ENCODE measurements at regions not wholly inside any gene's neighbourhood (a gene's known extent, or its start where the extent isn't known, plus 50 kb on each side); places are given as distances from the start of the nearest gene placed in this dataset.

- Mint-ChIP-seq H3K36me3 (no peaks in the 10 kb centered on the region), H3K4me1 (no peaks in the 10 kb centered on the region), H3K4me3 (no peak overlapping the region), H3K27ac (no peak overlapping the region), H3K27me3 (peaks cover 0 to 7% (median 0%) of the 10 kb centered on the region in 5 donors), H3K9me3 (peaks cover 0 to 6% (median 0%) of the 10 kb centered on the region in 11 donors)
- ATAC-seq = no peak
- Histone ChIP-seq H3K27me3 (ENCODE audit: control insufficient read depth in 2 of 2, insufficient read depth in 2 of 2, low read length in 2 of 2) (no peaks in the 10 kb centered on the region), H3K36me3 (ENCODE audit: control insufficient read depth in 2 of 3, insufficient read depth in 3 of 3, low read length in 3 of 3) (no peaks in the 10 kb centered on the region), H3K4me3 (ENCODE audit: low read length) (no peak overlapping the region), H3K4me1 (ENCODE audit: control insufficient read depth in 2 of 2, insufficient read depth in 2 of 2, low read length in 2 of 2) (no peaks in the 10 kb centered on the region), H3K27ac (ENCODE audit: low read depth, low read length) (no peak overlapping the region), H3K9me3 (ENCODE audit: control insufficient read depth in 2 of 3, low read length in 3 of 3) (no peaks in the 10 kb centered on the region)
- POLR2A ChIA-PET = no interaction called here
- intact Hi-C loops (cut with micrococcal nuclease) = no loop called here
- CTCF ChIA-PET = no interaction called here
- DNase-seq = no peak
Measured at GRCh38 chr20:40046703-40047102, 642.3 kb downstream of the MAFB start.

GRCh38 chr20:40037511-40037910, 651.5 kb downstream of the MAFB start:
- Mint-ChIP-seq H3K4me3 (no peak overlapping the region), H3K4me1 (no peaks in the 10 kb centered on the region), H3K36me3 (no peaks in the 10 kb centered on the region), H3K27me3 (peaks cover 0 to 8% (median 4%) of the 10 kb centered on the region in 5 donors), H3K9me3 (peaks cover 0 to 5% (median 0%) of the 10 kb centered on the region in 11 donors), H3K27ac (no peak overlapping the region)
- no peaks in the 10 kb centered on the region for H3K4me1 ChIP-seq (ENCODE audit: control insufficient read depth in 2 of 2, insufficient read depth in 2 of 2, low read length in 2 of 2)
- H3K4me3 ChIP-seq (ENCODE audit: low read length) = no peak overlapping the region
- DNase-seq (no peak), ATAC-seq (no peak)
- ChIA-PET CTCF (interaction anchor here (0.6 kb wide), 1 partner anchor 96 kb away, joined by 3 read pairs; no protein-coding TSS in a partner anchor), POLR2A (no interaction called here)
- H3K27ac ChIP-seq (ENCODE audit: low read depth, low read length) = no peak overlapping the region
- H3K27me3 ChIP-seq (ENCODE audit: control insufficient read depth in 2 of 2, insufficient read depth in 2 of 2, low read length in 2 of 2) = no peaks in the 10 kb centered on the region
- H3K36me3 ChIP-seq (ENCODE audit: control insufficient read depth in 2 of 3, insufficient read depth in 3 of 3, low read length in 3 of 3) = no peaks in the 10 kb centered on the region
- intact Hi-C loops (cut with micrococcal nuclease) = no loop called here
- no peaks in the 10 kb centered on the region for H3K9me3 ChIP-seq (ENCODE audit: control insufficient read depth in 2 of 3, low read length in 3 of 3)

GRCh38 chr20:40029589-40029988, 659.4 kb downstream of the MAFB start:
- Histone ChIP-seq H3K27ac (ENCODE audit: low read depth, low read length) (no peak overlapping the region), H3K4me3 (ENCODE audit: low read length) (no peak overlapping the region), H3K27me3 (ENCODE audit: control insufficient read depth in 2 of 2, insufficient read depth in 2 of 2, low read length in 2 of 2) (no peaks in the 10 kb centered on the region), H3K9me3 (ENCODE audit: control insufficient read depth in 2 of 3, low read length in 3 of 3) (no peaks in the 10 kb centered on the region), H3K4me1 (ENCODE audit: control insufficient read depth in 2 of 2, insufficient read depth in 2 of 2, low read length in 2 of 2) (no peaks in the 10 kb centered on the region), H3K36me3 (ENCODE audit: control insufficient read depth in 2 of 3, insufficient read depth in 3 of 3, low read length in 3 of 3) (no peaks in the 10 kb centered on the region)
- Mint-ChIP-seq H3K4me1 (no peaks in the 10 kb centered on the region), H3K4me3 (no peak overlapping the region), H3K36me3 (no peaks in the 10 kb centered on the region), H3K27ac (no peak overlapping the region), H3K27me3 (peaks cover 0 to 24% (median 5%) of the 10 kb centered on the region in 5 donors), H3K9me3 (peaks cover 0 to 9% (median 0%) of the 10 kb centered on the region in 11 donors)
- ATAC-seq (no peak), DNase-seq (no peak)
- ChIA-PET CTCF (no interaction called here), POLR2A (no interaction called here)
- intact Hi-C loops (cut with micrococcal nuclease) = no loop called here

GRCh38 chr20:40019510-40019909, 669.5 kb downstream of the MAFB start:
- intact Hi-C loops (cut with micrococcal nuclease) = no loop called here

GRCh38 chr20:40017765-40018164, 671.3 kb downstream of the MAFB start:
- peaks cover 0 to 5% (median 0%) of the 10 kb centered on the region in 5 donors for H3K27me3 Mint-ChIP-seq
- DNase-seq (no peak), ATAC-seq (no peak)
- no peaks in the 10 kb centered on the region for H3K4me1 Mint-ChIP-seq
- Histone ChIP-seq H3K27me3 (ENCODE audit: control insufficient read depth in 2 of 2, insufficient read depth in 2 of 2, low read length in 2 of 2) (no peaks in the 10 kb centered on the region), H3K36me3 (ENCODE audit: control insufficient read depth in 2 of 3, insufficient read depth in 3 of 3, low read length in 3 of 3) (no peaks in the 10 kb centered on the region), H3K4me3 (ENCODE audit: low read length) (no peak overlapping the region), H3K4me1 (ENCODE audit: control insufficient read depth in 2 of 2, insufficient read depth in 2 of 2, low read length in 2 of 2) (no peaks in the 10 kb centered on the region), H3K27ac (ENCODE audit: low read depth, low read length) (no peak overlapping the region), H3K9me3 (ENCODE audit: control insufficient read depth in 2 of 3, low read length in 3 of 3) (no peaks in the 10 kb centered on the region)
- no peak overlapping the region for H3K4me3 Mint-ChIP-seq
- H3K27ac Mint-ChIP-seq = no peak overlapping the region
- intact Hi-C loops (cut with micrococcal nuclease) = no loop called here
- ChIA-PET CTCF (no interaction called here), POLR2A (no interaction called here)
- H3K9me3 Mint-ChIP-seq = peaks cover 0 to 5% (median 1%) of the 10 kb centered on the region in 11 donors
- H3K36me3 Mint-ChIP-seq = no peaks in the 10 kb centered on the region

More at GRCh38 chr20:40019510-40019909, 669.5 kb downstream of the MAFB start:
- no peak for ATAC-seq
- Mint-ChIP-seq H3K4me1 (no peaks in the 10 kb centered on the region), H3K36me3 (no peaks in the 10 kb centered on the region), H3K27ac (no peak overlapping the region), H3K4me3 (no peak overlapping the region), H3K27me3 (peaks cover 0 to 5% (median 0%) of the 10 kb centered on the region in 5 donors), H3K9me3 (peaks cover 0 to 4% (median 0%) of the 10 kb centered on the region in 11 donors)
- POLR2A ChIA-PET = no interaction called here
- H3K36me3 ChIP-seq (ENCODE audit: control insufficient read depth in 2 of 3, insufficient read depth in 3 of 3, low read length in 3 of 3) = no peaks in the 10 kb centered on the region
- H3K9me3 ChIP-seq (ENCODE audit: control insufficient read depth in 2 of 3, low read length in 3 of 3) = no peaks in the 10 kb centered on the region
- no peak overlapping the region for H3K27ac ChIP-seq (ENCODE audit: low read depth, low read length)
- DNase-seq = no peak
- no peaks in the 10 kb centered on the region for H3K4me1 ChIP-seq (ENCODE audit: control insufficient read depth in 2 of 2, insufficient read depth in 2 of 2, low read length in 2 of 2)
- no peak overlapping the region for H3K4me3 ChIP-seq (ENCODE audit: low read length)
- CTCF ChIA-PET = no interaction called here
- H3K27me3 ChIP-seq (ENCODE audit: control insufficient read depth in 2 of 2, insufficient read depth in 2 of 2, low read length in 2 of 2) = no peaks in the 10 kb centered on the region

GRCh38 chr20:40016890-40017289, 672.1 kb downstream of the MAFB start:
- H3K4me3 Mint-ChIP-seq = no peak overlapping the region
- ChIA-PET POLR2A (no interaction called here), CTCF (no interaction called here)
- H3K4me3 ChIP-seq (ENCODE audit: low read length) = no peak overlapping the region
- DNase-seq (no peak), ATAC-seq (no peak)
- H3K27ac ChIP-seq (ENCODE audit: low read depth, low read length) = no peak overlapping the region
- no peaks in the 10 kb centered on the region for H3K36me3 ChIP-seq (ENCODE audit: control insufficient read depth in 2 of 3, insufficient read depth in 3 of 3, low read length in 3 of 3)
- no peak overlapping the region for H3K27ac Mint-ChIP-seq
- H3K4me1 Mint-ChIP-seq = no peaks in the 10 kb centered on the region
- H3K4me1 ChIP-seq (ENCODE audit: control insufficient read depth in 2 of 2, insufficient read depth in 2 of 2, low read length in 2 of 2) = no peaks in the 10 kb centered on the region
- no peaks in the 10 kb centered on the region for H3K9me3 ChIP-seq (ENCODE audit: control insufficient read depth in 2 of 3, low read length in 3 of 3)
- peaks cover 0 to 7% (median 0%) of the 10 kb centered on the region in 5 donors for H3K27me3 Mint-ChIP-seq
- H3K36me3 Mint-ChIP-seq = no peaks in the 10 kb centered on the region
- H3K27me3 ChIP-seq (ENCODE audit: control insufficient read depth in 2 of 2, insufficient read depth in 2 of 2, low read length in 2 of 2) = no peaks in the 10 kb centered on the region
- H3K9me3 Mint-ChIP-seq = peaks cover 0 to 10% (median 3%) of the 10 kb centered on the region in 11 donors
- intact Hi-C loops (cut with micrococcal nuclease) = no loop called here

- Histone ChIP-seq H3K9me3 (ENCODE audit: control insufficient read depth in 2 of 3, low read length in 3 of 3) (no peaks in the 10 kb centered on the region), H3K4me3 (ENCODE audit: low read length) (no peak overlapping the region), H3K36me3 (ENCODE audit: control insufficient read depth in 2 of 3, insufficient read depth in 3 of 3, low read length in 3 of 3) (no peaks in the 10 kb centered on the region), H3K4me1 (ENCODE audit: control insufficient read depth in 2 of 2, insufficient read depth in 2 of 2, low read length in 2 of 2) (no peaks in the 10 kb centered on the region), H3K27me3 (ENCODE audit: control insufficient read depth in 2 of 2, insufficient read depth in 2 of 2, low read length in 2 of 2) (no peaks in the 10 kb centered on the region), H3K27ac (ENCODE audit: low read depth, low read length) (no peak overlapping the region)
- intact Hi-C loops (cut with micrococcal nuclease) = no loop called here
- Mint-ChIP-seq H3K4me3 (no peak overlapping the region), H3K4me1 (no peaks in the 10 kb centered on the region), H3K27ac (no peak overlapping the region), H3K9me3 (peaks cover 0 to 15% (median 3%) of the 10 kb centered on the region in 11 donors), H3K36me3 (no peaks in the 10 kb centered on the region), H3K27me3 (peaks cover 0 to 7% (median 0%) of the 10 kb centered on the region in 5 donors)
- POLR2A ChIA-PET = no interaction called here
- no peak for DNase-seq
- no peak for ATAC-seq
- CTCF ChIA-PET = no interaction called here
Measured at GRCh38 chr20:40016392-40016791, 672.6 kb downstream of the MAFB start.

All from naive thymus-derived CD4-positive, alpha-beta T cell (primary cell).